Esophagus (tissue), 2 donors: ENCODE measurements at regions not wholly inside any gene's neighbourhood (a gene's known extent, or its start where the extent isn't known, plus 50 kb on each side); places are given as distances from the start of the nearest gene placed in this dataset.

ENCODE experiments used
- H3K27ac ChIP-seq, 2 donors: one replicate each; pipeline ENCODE4 v1.5.1; 2013; ENCODE audit warnings: low read depth in 2 of 2, mild to moderate bottlenecking in 2 of 2, inconsistent platforms in 1 of 2, low read length in 1 of 2, moderate library complexity in 1 of 2
- H3K27me3 ChIP-seq, 2 donors: one replicate each; pipeline ENCODE4 v1.6.1; 2013; ENCODE audit warnings: low read length in 2 of 2, control low read depth in 1 of 2, mild to moderate bottlenecking in 1 of 2; ENCODE audit not compliant: insufficient read depth in 2 of 2, control insufficient read depth in 1 of 2
- H3K36me3 ChIP-seq, 2 donors: one replicate each; pipeline ENCODE4 v1.6.1; 2013; ENCODE audit warnings: low read length in 1 of 2; ENCODE audit not compliant: control insufficient read depth in 2 of 2, insufficient read depth in 2 of 2
- H3K4me1 ChIP-seq, 2 donors: one replicate each; pipeline ENCODE4 v1.6.1; 2013; ENCODE audit warnings: low read length in 1 of 2; ENCODE audit not compliant: control insufficient read depth in 2 of 2, insufficient read depth in 2 of 2
- H3K4me3 ChIP-seq, 2 donors: one replicate each; pipeline ENCODE4 v1.5.1; 2013; ENCODE audit warnings: low read length in 2 of 2, mild to moderate bottlenecking in 2 of 2, low read depth in 1 of 2, moderate library complexity in 1 of 2
- H3K9me3 ChIP-seq, 2 donors: one replicate each; pipeline ENCODE4 v1.6.1; 2013; ENCODE audit warnings: mild to moderate bottlenecking in 2 of 2, low read depth in 1 of 2, low read length in 1 of 2, moderate library complexity in 1 of 2; ENCODE audit not compliant: control insufficient read depth in 2 of 2, insufficient read depth in 1 of 2
- WGBS, 2 donors: extraction: QIAGEN DNeasy Blood & Tissue Kit; methylation state at CpG; one replicate each; pipeline ENCODE4 v1.1.7; 2013; 5-methylcytosine and 5-hydroxymethylcytosine counted together
- donor health status: healthy with polysubstance abuse.
- donor health status: Bipolar disorder and iron deficiency.

- Histone ChIP-seq H3K4me1 (peaks cover 0 to 15% of the 10 kb centered on the region in 2 donors), H3K27me3 (no peaks in the 10 kb centered on the region), H3K36me3 (no peaks in the 10 kb centered on the region), H3K27ac (no peak overlapping the region), H3K9me3 (peaks cover 3 to 6% of the 10 kb centered on the region in 2 donors), H3K4me3 (no peak overlapping the region)
- WGBS, 2 donors: 93 to 97% methylated on average over 5 of the region's 5 CpGs
Measured at GRCh38 chr2:239530749-239531316, 130.0 kb upstream of the HDAC4 start.

DNA sequence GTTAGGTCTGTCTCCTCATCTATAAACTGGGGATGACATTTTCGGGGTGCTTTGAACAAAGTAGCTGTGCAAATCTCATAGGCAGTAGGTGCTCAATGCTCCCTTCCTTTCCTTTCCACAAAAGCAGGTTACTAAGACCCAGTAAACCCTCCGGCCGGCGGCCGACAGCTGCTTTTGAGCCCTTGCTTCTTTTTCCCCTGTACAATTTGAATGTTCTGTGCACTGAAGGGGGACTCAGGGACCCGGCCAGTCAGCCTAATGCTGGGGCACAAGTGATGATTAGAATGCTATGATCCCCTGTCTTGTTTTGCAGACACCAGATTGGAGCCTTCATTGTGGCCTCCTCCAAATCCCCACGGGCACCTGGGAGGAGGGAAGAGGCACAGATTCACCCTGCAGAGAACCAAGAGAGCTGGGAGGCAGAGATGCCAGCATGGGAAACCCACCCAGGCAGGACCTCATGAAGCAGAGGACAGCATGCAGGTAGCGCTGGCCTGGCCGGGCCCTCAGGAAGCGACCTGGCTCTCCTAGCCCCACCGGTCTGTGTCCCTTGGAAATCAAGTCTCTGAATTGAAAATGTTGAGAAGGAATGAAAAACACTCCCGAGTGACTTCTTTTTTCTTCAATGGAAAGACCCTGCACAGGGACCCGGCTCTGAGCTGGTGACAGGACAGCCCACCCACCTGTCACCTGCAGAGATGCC, 128.6 kb upstream of the HDAC4 start:
- no peak overlapping the region for H3K4me3 ChIP-seq
- no peaks in the 10 kb centered on the region for H3K36me3 ChIP-seq
- H3K4me1 ChIP-seq: peaks cover 0 to 15% of the 10 kb centered on the region in 2 donors
- H3K27ac ChIP-seq: no peak overlapping the region
- 89 to 91% methylated on average over 13 of the region's 13 CpGs for WGBS, 2 donors
- no peaks in the 10 kb centered on the region for H3K27me3 ChIP-seq
- peaks cover under 1 to 2% of the 10 kb centered on the region in 2 donors for H3K9me3 ChIP-seq

DNA sequence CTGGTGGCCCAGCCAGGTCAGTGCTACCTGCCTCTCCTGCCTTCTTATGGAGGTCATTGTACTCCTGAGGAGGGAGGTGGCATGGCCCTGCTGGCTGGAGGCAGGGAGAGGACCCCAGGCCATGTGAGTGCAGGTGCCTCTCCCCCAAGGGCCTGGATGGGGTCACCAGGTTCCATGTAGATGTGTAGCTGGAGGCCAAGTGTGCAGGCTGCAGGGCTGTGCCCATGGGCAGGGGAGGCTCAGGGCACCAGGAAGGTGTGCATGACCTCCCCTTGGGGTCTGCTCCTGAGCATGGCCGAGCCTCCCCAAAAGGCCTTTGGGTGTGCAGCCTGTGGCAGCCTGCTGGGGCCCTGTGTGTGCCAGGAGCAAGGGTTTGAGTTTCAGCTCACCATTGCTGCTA, 128.1 kb upstream of the HDAC4 start:
- Histone ChIP-seq H3K27ac (no peak overlapping the region), H3K27me3 (no peaks in the 10 kb centered on the region), H3K4me1 (peaks cover 0 to 13% of the 10 kb centered on the region in 2 donors), H3K9me3 (peaks cover 0 to 2% of the 10 kb centered on the region in 2 donors), H3K36me3 (no peaks in the 10 kb centered on the region), H3K4me3 (no peak overlapping the region)
- 75 to 90% methylated on average over 1 of the region's 1 CpG for WGBS, 2 donors

DNA sequence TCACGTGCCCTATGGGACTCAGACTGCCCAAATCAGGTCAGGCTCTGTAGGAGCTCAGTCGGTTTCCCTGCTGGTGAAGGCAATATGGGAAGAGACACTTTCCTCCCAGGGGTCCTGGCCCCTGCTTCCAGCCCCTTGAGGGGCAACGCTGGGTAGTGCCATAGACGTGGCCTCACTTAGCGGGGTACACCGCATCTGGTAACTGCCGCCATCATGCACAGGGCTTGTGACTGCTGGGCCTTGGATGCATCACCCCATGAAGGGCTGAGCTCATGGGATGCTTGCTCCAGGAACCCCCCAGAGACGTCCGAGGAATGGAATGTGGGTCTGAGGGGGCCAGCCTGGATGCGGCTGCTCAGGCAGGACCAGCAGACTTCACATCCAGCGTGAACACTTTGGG, 127.3 kb upstream of the HDAC4 start:
- Histone ChIP-seq H3K27me3 (no peaks in the 10 kb centered on the region), H3K36me3 (no peaks in the 10 kb centered on the region), H3K4me3 (no peak overlapping the region), H3K4me1 (peaks cover 0 to 11% of the 10 kb centered on the region in 2 donors), H3K9me3 (peaks cover 0 to 2% of the 10 kb centered on the region in 2 donors), H3K27ac (no peak overlapping the region)
- WGBS, 2 donors: 92% methylated on average over 11 of the region's 11 CpGs

- 84 to 88% methylated on average over 24 to 25 of the region's 25 CpGs for WGBS, 2 donors
- Histone ChIP-seq H3K36me3 (no peaks in the 10 kb centered on the region), H3K9me3 (peaks cover 0 to 2% of the 10 kb centered on the region in 2 donors), H3K4me1 (no peaks in the 10 kb centered on the region), H3K27me3 (no peaks in the 10 kb centered on the region), H3K27ac (no peak overlapping the region), H3K4me3 (no peak overlapping the region)
Measured at GRCh38 chr2:239526666-239527415, 126.0 kb upstream of the HDAC4 start.

GRCh38 chr2:239526038-239526437, 125.2 kb upstream of the HDAC4 start:
- no peak overlapping the region for H3K27ac ChIP-seq
- H3K36me3 ChIP-seq: no peaks in the 10 kb centered on the region
- H3K4me1 ChIP-seq: no peaks in the 10 kb centered on the region
- no peaks in the 10 kb centered on the region for H3K27me3 ChIP-seq
- 66 to 68% methylated on average over 8 of the region's 8 CpGs for WGBS, 2 donors
- H3K4me3 ChIP-seq: no peak overlapping the region
- H3K9me3 ChIP-seq: no peaks in the 10 kb centered on the region

DNA sequence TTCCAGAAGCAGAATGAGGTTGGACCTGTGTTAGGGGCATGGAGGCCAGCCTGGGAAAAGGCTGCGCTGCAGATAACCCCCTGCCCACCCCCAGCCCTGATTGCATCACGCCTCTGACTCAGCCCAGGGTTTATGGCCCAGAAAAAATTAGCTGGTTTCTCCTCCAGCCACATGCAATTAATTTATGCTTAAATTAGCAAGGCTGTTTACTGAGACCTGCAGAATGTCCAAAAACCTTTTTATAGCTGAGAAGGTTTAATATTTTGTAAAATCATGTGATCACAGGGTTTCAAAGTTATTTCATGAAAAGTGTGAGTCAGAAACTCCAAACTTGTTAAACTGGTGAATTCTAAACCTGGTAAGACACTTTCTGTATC, 123.1 kb upstream of the HDAC4 start:
- peaks cover 0 to 1% of the 10 kb centered on the region in 2 donors for H3K4me1 ChIP-seq
- no peaks in the 10 kb centered on the region for H3K9me3 ChIP-seq
- H3K36me3 ChIP-seq: no peaks in the 10 kb centered on the region
- 27 to 56% methylated on average over 2 of the region's 2 CpGs for WGBS, 2 donors
- no peak overlapping the region for H3K4me3 ChIP-seq
- H3K27me3 ChIP-seq: no peaks in the 10 kb centered on the region
- H3K27ac ChIP-seq: no peak overlapping the region

- no peak overlapping the region for H3K4me3 ChIP-seq
- no peaks in the 10 kb centered on the region for H3K36me3 ChIP-seq
- no peaks in the 10 kb centered on the region for H3K27me3 ChIP-seq
- WGBS, 2 donors: 77 to 78% methylated on average over 15 of the region's 15 CpGs
- H3K4me1 ChIP-seq: peaks cover 0 to 1% of the 10 kb centered on the region in 2 donors
- H3K27ac ChIP-seq: no peak overlapping the region
- no peaks in the 10 kb centered on the region for H3K9me3 ChIP-seq
Measured at GRCh38 chr2:239523147-239523953, 122.5 kb upstream of the HDAC4 start.

DNA sequence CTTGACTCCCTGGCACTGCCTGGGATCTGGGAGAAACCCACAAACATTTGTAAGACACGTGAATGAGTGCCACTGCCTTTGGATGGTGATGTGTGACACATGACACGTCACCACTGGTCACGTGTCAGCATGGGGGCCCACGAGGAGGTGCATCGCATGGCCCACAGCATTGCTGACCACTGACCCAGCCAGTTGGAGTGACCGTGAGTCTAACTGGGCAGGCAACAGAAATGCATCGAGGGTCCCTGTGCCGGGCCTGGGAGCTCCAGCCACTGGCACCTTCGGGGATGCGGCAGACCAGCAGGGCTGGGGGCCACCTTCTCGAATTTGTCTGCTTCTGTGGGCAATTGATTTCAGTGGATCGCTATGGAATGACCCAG, 121.9 kb upstream of the HDAC4 start:
- H3K9me3 ChIP-seq: no peaks in the 10 kb centered on the region
- H3K36me3 ChIP-seq: no peaks in the 10 kb centered on the region
- H3K27ac ChIP-seq: no peak overlapping the region

More for the DNA sequence above, 121.9 kb upstream of the HDAC4 start:
- WGBS, 2 donors: 84 to 86% methylated on average over 12 of the region's 12 CpGs
- H3K4me3 ChIP-seq: no peak overlapping the region
- H3K27me3 ChIP-seq: no peaks in the 10 kb centered on the region
- H3K4me1 ChIP-seq: peaks cover 0 to 1% of the 10 kb centered on the region in 2 donors
